ENCODE measurements at regions not wholly inside any gene's neighbourhood (a gene's known extent, or its start where the extent isn't known, plus 50 kb on each side); places are given as distances from the start of the nearest gene placed in this dataset.

- no peak overlapping the region for H3K9ac ChIP-seq (ENCODE audit: low read length)
- no peaks in the 10 kb centered on the region for H3K79me2 ChIP-seq (ENCODE audit: low read length)
- no peaks in the 10 kb centered on the region for H4K20me1 ChIP-seq (ENCODE audit: insufficient read depth, low read length)
- H3K27ac ChIP-seq (ENCODE audit: low read length), result no peak overlapping the region
- H3K9me3 ChIP-seq (replicated peaks; ENCODE audit: insufficient read depth, low read length), result no peaks in the 10 kb centered on the region
- no peak overlapping the region for H3K4me2 ChIP-seq (ENCODE audit: low read depth, low read length)
- TF ChIP-seq EZH2phosphoT487 (IDR thresholded peaks at IDR 0.05; ENCODE audit: low read length) (no peak), CTCF (IDR thresholded peaks at IDR 0.05; ENCODE audit: low read length) (no peak), EZH2 (optimal IDR thresholded peaks at IDR 0.05; ENCODE audit: low read depth, low read length) (no peak)
- no peak overlapping the region for H2AFZ ChIP-seq (ENCODE audit: low read length)
- DNase-seq, result no peak
- peaks cover 10% of the 10 kb centered on the region; the same call in 1 of the 2 replicates for H3K4me1 ChIP-seq (ENCODE audit: low read length)
- H3K9me2 ChIP-seq (replicated peaks; ENCODE audit: insufficient read depth, low read length), result no peaks in the 10 kb centered on the region
- no peaks in the 10 kb centered on the region for H3K27me3 ChIP-seq (replicated peaks; ENCODE audit: insufficient read depth, low read length)
- H3K4me3 ChIP-seq (ENCODE audit: low read length), result no peak overlapping the region
- peaks cover 10% of the 10 kb centered on the region for H3F3A ChIP-seq (ENCODE audit: insufficient read depth, low read length)
- H3K36me3 ChIP-seq (replicated peaks; ENCODE audit: insufficient read depth, low read length), result no peaks in the 10 kb centered on the region
Observed at GRCh38 chr6:90414352-90414751, 117.7 kb upstream of the BACH2 start.

- Histone ChIP-seq H3F3A (ENCODE audit: insufficient read depth, low read length) (peaks cover 10% of the 10 kb centered on the region), H3K4me2 (ENCODE audit: low read depth, low read length) (no peak overlapping the region), H2AFZ (ENCODE audit: low read length) (no peak overlapping the region), H3K27ac (ENCODE audit: low read length) (no peak overlapping the region), H3K9me2 (replicated peaks; ENCODE audit: insufficient read depth, low read length) (no peaks in the 10 kb centered on the region), H3K4me3 (ENCODE audit: low read length) (no peak overlapping the region), H3K9ac (ENCODE audit: low read length) (no peak overlapping the region), H3K79me2 (ENCODE audit: low read length) (no peaks in the 10 kb centered on the region), H3K4me1 (ENCODE audit: low read length) (peaks cover 10% of the 10 kb centered on the region; the same call in 1 of the 2 replicates), H4K20me1 (ENCODE audit: insufficient read depth, low read length) (no peaks in the 10 kb centered on the region), H3K9me3 (replicated peaks; ENCODE audit: insufficient read depth, low read length) (no peaks in the 10 kb centered on the region), H3K36me3 (replicated peaks; ENCODE audit: insufficient read depth, low read length) (no peaks in the 10 kb centered on the region), H3K27me3 (replicated peaks; ENCODE audit: insufficient read depth, low read length) (no peaks in the 10 kb centered on the region)
- no peak for DNase-seq
- TF ChIP-seq EZH2phosphoT487 (IDR thresholded peaks at IDR 0.05; ENCODE audit: low read length), result no peak
- no peak for TF ChIP-seq EZH2 (optimal IDR thresholded peaks at IDR 0.05; ENCODE audit: low read depth, low read length)
- TF ChIP-seq CTCF (IDR thresholded peaks at IDR 0.05; ENCODE audit: low read length), result no peak
Observed at GRCh38 chr6:90413867-90414266, 117.2 kb upstream of the BACH2 start.

GRCh38 chr6:90413396-90413795 is 116.8 kb upstream of the BACH2 start:
- Histone ChIP-seq H3K9me3 (replicated peaks; ENCODE audit: insufficient read depth, low read length) (no peaks in the 10 kb centered on the region), H3K27me3 (replicated peaks; ENCODE audit: insufficient read depth, low read length) (no peaks in the 10 kb centered on the region), H3F3A (ENCODE audit: insufficient read depth, low read length) (peaks cover 10% of the 10 kb centered on the region), H2AFZ (ENCODE audit: low read length) (no peak overlapping the region), H3K9ac (ENCODE audit: low read length) (no peak overlapping the region), H3K4me1 (ENCODE audit: low read length) (peaks cover 10% of the 10 kb centered on the region; the same call in 1 of the 2 replicates), H3K79me2 (ENCODE audit: low read length) (no peaks in the 10 kb centered on the region), H3K4me3 (ENCODE audit: low read length) (no peak overlapping the region), H3K9me2 (replicated peaks; ENCODE audit: insufficient read depth, low read length) (no peaks in the 10 kb centered on the region), H3K4me2 (ENCODE audit: low read depth, low read length) (no peak overlapping the region), H3K36me3 (replicated peaks; ENCODE audit: insufficient read depth, low read length) (no peaks in the 10 kb centered on the region), H4K20me1 (ENCODE audit: insufficient read depth, low read length) (no peaks in the 10 kb centered on the region), H3K27ac (ENCODE audit: low read length) (no peak overlapping the region)
- no peak for DNase-seq
- no peak for TF ChIP-seq EZH2phosphoT487 (IDR thresholded peaks at IDR 0.05; ENCODE audit: low read length)
- no peak for TF ChIP-seq CTCF (IDR thresholded peaks at IDR 0.05; ENCODE audit: low read length)
- TF ChIP-seq EZH2 (optimal IDR thresholded peaks at IDR 0.05; ENCODE audit: low read depth, low read length), result no peak

Data from MM.1S (cell line).